H1 (cell line): ENCODE measurements at regions not wholly inside any gene's neighbourhood (a gene's known extent, or its start where the extent isn't known, plus 50 kb on each side); places are given as distances from the start of the nearest gene placed in this dataset.

Source experiments
- BACH1 ChIP-seq: IDR thresholded peaks from 2 replicates; pipeline ENCODE4 v1.6.1; 2012; ENCODE audit warnings: low read length, improper control_type of control experiment
- CBX8 ChIP-seq: fragments of 300-800, 300-1000 bp; sonication (generic); IDR thresholded peaks from 2 replicates; pipeline ENCODE4 v1.7.1; 2016; ENCODE audit warnings: low read depth, low read length, borderline replicate concordance
- CTCF ChIP-seq, 3 experiments: IDR thresholded peaks; 1 replicate in 2 of 3; 2 replicates in 1 of 3; pipeline versions ENCODE4 v1.5.1 to v1.6.1; 2011; ENCODE audit warnings: low read length in 3 of 3, mild to moderate bottlenecking in 3 of 3, inconsistent platforms in 2 of 3, low read depth in 1 of 3, moderate library complexity in 1 of 3; ENCODE audit not compliant: insufficient read depth in 1 of 3; ENCODE audit errors: control extremely low read depth in 1 of 3
- EGR1 ChIP-seq: IDR thresholded peaks from 2 replicates; pipeline ENCODE4 v1.6.1; 2011; ENCODE audit warnings: low read depth, low read length, borderline replicate concordance
- EP300 ChIP-seq, 2 experiments: IDR thresholded peaks; 1 replicate in 1 of 2; 2 replicates in 1 of 2; pipeline ENCODE4 v1.6.1; 2011 to 2012; ENCODE audit warnings: low read depth in 2 of 2, low read length in 2 of 2, mild to moderate bottlenecking in 2 of 2, borderline replicate concordance in 1 of 2, inconsistent platforms in 1 of 2, moderate library complexity in 1 of 2
- EZH2 ChIP-seq: fragments of 200-600 bp; sonication (generic); IDR thresholded peaks from 2 replicates; pipeline ENCODE4 v1.7.1; 2012; ENCODE audit warnings: low read depth, mild to moderate bottlenecking, moderate library complexity, low read length, inconsistent platforms; ENCODE audit not compliant: severe bottlenecking
- GABPA ChIP-seq: IDR thresholded peaks from 2 replicates; pipeline ENCODE4 v1.6.1; 2011; ENCODE audit warnings: mild to moderate bottlenecking, low read length, moderate library complexity, borderline replicate concordance; ENCODE audit not compliant: insufficient read depth
- MAX ChIP-seq: IDR thresholded peaks from 2 replicates; pipeline ENCODE4 v1.6.1; 2012; ENCODE audit warnings: inconsistent platforms
- NANOG ChIP-seq: IDR thresholded peaks from 2 replicates; pipeline ENCODE4 v1.6.1; 2011; ENCODE audit warnings: low read length, low read depth, mild to moderate bottlenecking, inconsistent platforms; ENCODE audit not compliant: insufficient read depth, poor library complexity, severe bottlenecking
- PHF8 ChIP-seq: fragments of 200-600 bp; sonication (generic); conservative IDR thresholded peaks from 2 replicates; pipeline ENCODE4 v1.7.1; 2012; ENCODE audit warnings: low read depth, mild to moderate bottlenecking, inconsistent platforms, low read length, moderate library complexity
- POLR2AphosphoS5 ChIP-seq: IDR thresholded peaks from 2 replicates; pipeline ENCODE4 v1.6.1; 2011; ENCODE audit warnings: low read depth, low read length
- RNF2 ChIP-seq: fragments of 200-900, 300-1000 bp; sonication (generic); IDR thresholded peaks from 2 replicates; pipeline ENCODE4 v1.7.1; 2016; ENCODE audit warnings: borderline replicate concordance, low read depth, mild to moderate bottlenecking, antibody characterized with exemption, low read length; ENCODE audit not compliant: poor library complexity, severe bottlenecking; ENCODE audit errors: missing control alignments
- SIN3A ChIP-seq, 2 experiments: IDR thresholded peaks in 1 of 2; conservative IDR thresholded peaks in 1 of 2; 2 replicates each; pipeline ENCODE4 v1.6.1; 2011 to 2012; ENCODE audit warnings: low read length in 2 of 2, improper control_type of control experiment in 1 of 2, low read depth in 1 of 2, mild to moderate bottlenecking in 1 of 2
- ZNF274 ChIP-seq: IDR thresholded peaks from 2 replicates; pipeline ENCODE4 v1.7.0; 2012; ENCODE audit warnings: low read length, borderline replicate concordance; ENCODE audit errors: extremely low read depth

- TF ChIP-seq CTCF (IDR thresholded peaks at IDR 0.05; ENCODE audit: control extremely low read depth in 1 of 3, insufficient read depth in 1 of 3, low read depth in 1 of 3, low read length in 3 of 3) (no peak), EZH2 (no peak), EGR1 (no peak), ZNF274 (no peak), POLR2AphosphoS5 (no peak), CBX8 (no peak), RNF2 (no peak), NANOG (no peak), GABPA (no peak), BACH1 (no peak), MAX (no peak), EP300 (IDR thresholded peaks at IDR 0.05; ENCODE audit: borderline replicate concordance in 1 of 2, low read depth in 2 of 2, low read length in 2 of 2) (no peak), SIN3A (conservative IDR thresholded peaks at IDR 0.05 in 1 of 2, IDR thresholded peaks at IDR 0.05 in 1 of 2; ENCODE audit: low read depth in 1 of 2, low read length in 2 of 2) (no peak), PHF8 (no peak)
These were observed 62.8 kb upstream of the WWC1 start for GRCh38 chr5:168228668-168229067.
